Fibroblast of lung (primary cell): ENCODE measurements at regions not wholly inside any gene's neighbourhood (a gene's known extent, or its start where the extent isn't known, plus 50 kb on each side); places are given as distances from the start of the nearest gene placed in this dataset.
"Not testable (repeated sequence)": the region's sequence is repeated elsewhere in the genome, so short reads cannot be mapped to it uniquely, and the experiment has no call there.

Source experiments
- EZH2 ChIP-seq: IDR thresholded peaks from 2 replicates; pipeline ENCODE4 v1.5.1; 2012; ENCODE audit warnings: low read length, control low read depth, mild to moderate bottlenecking; ENCODE audit errors: missing control alignments
- TF ChIP-seq, protein P1 (sequence below), 2 donors: IDR thresholded peaks in 1 of 2; conservative IDR thresholded peaks in 1 of 2; 1 replicate in 1 of 2; 2 replicates in 1 of 2; pipeline ENCODE4 v1.5.1; 2011 to 2012; ENCODE audit warnings: low read length in 2 of 2, control low read depth in 1 of 2, inconsistent platforms in 1 of 2, low read depth in 1 of 2, mild to moderate bottlenecking in 1 of 2

DNA sequence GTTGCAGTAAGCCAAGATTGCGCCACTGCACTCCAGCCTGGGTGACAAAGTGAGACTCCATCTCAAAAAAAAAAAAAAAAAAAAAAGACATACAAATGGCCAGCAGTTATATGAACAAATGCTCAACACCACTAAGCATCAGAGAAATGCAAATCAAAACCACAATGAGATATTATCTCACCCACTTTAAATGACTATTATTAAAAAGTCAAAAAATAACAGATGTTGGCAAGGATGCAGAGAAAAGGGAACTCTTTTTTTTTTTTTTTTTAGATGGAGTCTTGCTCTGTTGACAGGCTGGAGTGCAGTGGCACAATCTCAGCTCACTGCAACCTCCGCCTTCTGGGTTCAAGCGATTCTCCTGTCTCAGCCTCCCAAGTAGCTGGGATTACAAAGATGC is 58.6 kb upstream of the CD55 start:
- TF ChIP-seq, protein P1, sequence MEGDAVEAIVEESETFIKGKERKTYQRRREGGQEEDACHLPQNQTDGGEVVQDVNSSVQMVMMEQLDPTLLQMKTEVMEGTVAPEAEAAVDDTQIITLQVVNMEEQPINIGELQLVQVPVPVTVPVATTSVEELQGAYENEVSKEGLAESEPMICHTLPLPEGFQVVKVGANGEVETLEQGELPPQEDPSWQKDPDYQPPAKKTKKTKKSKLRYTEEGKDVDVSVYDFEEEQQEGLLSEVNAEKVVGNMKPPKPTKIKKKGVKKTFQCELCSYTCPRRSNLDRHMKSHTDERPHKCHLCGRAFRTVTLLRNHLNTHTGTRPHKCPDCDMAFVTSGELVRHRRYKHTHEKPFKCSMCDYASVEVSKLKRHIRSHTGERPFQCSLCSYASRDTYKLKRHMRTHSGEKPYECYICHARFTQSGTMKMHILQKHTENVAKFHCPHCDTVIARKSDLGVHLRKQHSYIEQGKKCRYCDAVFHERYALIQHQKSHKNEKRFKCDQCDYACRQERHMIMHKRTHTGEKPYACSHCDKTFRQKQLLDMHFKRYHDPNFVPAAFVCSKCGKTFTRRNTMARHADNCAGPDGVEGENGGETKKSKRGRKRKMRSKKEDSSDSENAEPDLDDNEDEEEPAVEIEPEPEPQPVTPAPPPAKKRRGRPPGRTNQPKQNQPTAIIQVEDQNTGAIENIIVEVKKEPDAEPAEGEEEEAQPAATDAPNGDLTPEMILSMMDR (conservative IDR thresholded peaks at IDR 0.05 in 1 of 2, IDR thresholded peaks at IDR 0.05 in 1 of 2; ENCODE audit: low read depth in 1 of 2, low read length in 2 of 2), result not testable (repeated sequence)
- TF ChIP-seq EZH2, result not testable (repeated sequence)
